GM19025 (cell line): ENCODE measurements at regions not wholly inside any gene's neighbourhood (a gene's known extent, or its start where the extent isn't known, plus 50 kb on each side); places are given as distances from the start of the nearest gene placed in this dataset.

Source experiments
- ATAC-seq: cut with Tn5 transposase; IDR thresholded peaks from one replicate; pipeline ENCODE4 v1.9.1; 2021; ENCODE audit warnings: mild to moderate bottlenecking, low read depth, moderate library complexity; ENCODE audit not compliant: unreplicated experiment

DNA sequence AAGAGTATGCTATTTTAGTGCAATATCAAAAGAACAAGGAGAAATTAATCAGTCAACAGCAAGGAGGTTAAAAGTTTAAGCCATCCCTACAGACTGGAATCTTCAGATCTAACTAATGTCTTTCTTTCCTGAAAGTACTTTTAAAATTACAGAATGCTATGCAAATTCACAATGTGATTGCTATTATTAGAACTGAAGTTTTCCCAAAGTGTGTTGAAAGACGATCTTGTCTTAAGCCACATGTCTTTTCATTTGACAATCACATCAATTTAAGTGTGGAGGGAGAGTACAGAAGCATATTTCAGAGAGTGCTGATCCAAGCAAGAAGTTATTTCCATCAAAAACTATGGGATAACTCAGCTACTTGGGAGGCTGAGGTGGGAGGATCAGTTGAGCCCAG, 64.7 kb upstream of the TNIP3 start:
- no peak for ATAC-seq

DNA sequence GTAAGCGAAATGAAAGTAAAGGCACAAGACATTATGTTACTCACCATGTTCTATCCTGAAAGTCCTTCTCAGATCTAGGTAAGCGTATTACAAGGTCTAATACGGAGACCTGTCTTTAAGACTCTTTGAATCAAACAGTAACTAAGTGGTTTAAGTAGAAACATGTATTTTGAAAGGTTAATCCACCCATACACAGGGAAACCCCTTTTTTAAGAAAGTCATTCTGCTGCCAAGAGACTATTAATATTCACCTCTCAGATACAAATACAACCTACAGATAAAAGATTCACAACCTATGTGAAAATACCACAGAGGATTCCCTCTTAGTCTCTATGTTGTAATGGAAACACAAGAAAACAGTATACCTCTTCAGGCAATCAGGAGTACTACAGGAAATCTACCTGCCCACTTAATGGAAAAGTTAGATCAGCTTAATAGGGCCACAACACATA, 63.2 kb upstream of the TNIP3 start:
- ATAC-seq = peak; percentile 81

DNA sequence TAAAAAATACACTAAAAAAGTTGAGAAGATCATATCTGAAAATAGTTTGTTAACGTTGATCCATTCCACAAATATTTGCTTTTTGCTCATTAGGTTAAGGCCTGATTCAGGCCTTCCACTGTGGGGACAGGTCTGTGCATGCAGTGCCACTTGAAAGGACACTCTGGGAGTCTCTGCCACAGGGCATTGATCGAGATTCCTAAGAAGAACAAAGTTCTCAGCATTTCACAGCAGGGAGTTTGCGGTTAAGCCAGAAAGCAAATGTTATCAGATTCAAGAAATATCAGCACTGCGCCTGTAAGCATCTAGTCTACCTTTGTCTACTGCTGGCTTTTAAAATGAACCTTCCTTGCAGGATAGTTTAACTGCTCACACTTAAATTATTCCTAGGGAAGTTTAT, 62.2 kb upstream of the TNIP3 start:
- ATAC-seq = no peak

DNA sequence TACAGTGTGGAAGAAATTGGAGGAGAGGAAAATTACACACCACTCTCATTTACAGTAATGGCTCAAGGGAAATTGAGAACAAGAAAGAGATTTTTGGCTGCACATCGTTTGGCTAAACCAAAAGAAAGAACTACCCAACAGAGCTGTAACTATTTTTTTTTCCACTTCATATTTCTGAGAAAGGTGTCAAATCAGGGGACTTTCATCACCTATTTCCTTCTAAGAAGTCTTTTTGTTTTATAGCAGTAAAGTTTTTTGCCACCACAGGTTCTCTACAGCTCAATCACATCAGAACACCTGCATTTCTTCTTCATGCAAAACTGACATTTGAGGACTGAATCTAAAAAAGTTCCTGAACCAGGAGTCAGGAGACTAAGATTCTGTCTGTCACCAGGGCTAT, 57.5 kb upstream of the TNIP3 start:
- ATAC-seq = no peak

GRCh38 chr4:121221201-121221600, 57.1 kb upstream of the TNIP3 start:
- no peak for ATAC-seq

DNA sequence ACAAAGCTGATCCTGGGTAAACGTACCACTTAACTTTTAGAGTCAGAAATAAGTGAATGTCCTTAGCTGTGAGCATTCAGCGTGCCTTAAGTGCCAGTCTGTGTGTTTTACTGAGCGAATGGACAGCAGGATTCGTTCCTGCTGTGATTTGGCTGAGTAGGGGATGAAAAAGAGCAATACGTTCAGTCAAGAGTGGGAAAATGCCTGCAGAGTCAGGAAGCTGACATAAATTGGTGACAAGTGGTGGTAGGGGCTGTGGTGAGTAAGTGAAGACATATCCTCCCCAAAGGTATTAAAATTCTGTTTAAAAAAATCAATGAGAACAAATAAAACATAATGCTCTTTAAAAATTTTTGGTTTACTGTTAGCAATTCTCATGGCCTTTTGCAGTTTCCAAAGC, 56.6 kb upstream of the TNIP3 start:
- ATAC-seq = no peak

DNA sequence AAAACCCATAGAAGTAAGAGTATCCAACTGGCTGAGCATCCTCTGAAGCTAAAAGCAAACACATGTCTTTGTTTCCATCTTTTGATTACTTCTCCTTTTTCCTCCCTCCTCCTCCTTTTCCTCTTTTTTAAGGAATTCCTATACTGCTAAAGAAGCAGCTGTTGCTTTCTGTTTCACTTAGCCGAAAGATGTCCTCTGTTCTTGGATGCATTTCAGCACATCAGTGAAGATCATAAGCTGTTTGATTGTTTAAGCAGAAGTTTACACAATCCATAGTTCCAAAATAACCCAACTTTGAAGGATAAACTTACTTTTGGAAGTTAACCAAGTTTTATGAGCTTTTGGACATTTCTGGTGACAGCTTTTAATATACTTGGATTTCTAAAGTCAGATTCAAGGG, 55.1 kb upstream of the TNIP3 start:
- ATAC-seq = no peak

DNA sequence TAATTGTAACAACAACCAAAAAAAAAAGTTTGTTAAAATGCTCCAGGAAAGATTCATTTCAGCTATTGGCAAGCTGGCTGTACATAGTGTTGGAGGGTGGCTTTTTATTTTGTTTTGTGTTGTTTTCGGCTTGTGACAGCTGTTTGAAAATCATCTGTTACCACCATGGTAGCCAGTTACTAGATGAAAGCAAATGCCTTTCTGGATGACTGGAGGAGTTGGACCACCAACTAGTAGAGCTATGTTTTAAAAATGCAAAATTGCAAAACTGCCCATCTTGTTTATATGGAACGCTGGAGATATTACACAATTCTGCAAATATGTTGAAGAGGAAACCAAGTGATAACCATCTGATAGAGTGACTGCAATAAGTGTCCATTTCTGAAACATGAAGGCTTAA, 53.2 kb upstream of the TNIP3 start:
- no peak for ATAC-seq

DNA sequence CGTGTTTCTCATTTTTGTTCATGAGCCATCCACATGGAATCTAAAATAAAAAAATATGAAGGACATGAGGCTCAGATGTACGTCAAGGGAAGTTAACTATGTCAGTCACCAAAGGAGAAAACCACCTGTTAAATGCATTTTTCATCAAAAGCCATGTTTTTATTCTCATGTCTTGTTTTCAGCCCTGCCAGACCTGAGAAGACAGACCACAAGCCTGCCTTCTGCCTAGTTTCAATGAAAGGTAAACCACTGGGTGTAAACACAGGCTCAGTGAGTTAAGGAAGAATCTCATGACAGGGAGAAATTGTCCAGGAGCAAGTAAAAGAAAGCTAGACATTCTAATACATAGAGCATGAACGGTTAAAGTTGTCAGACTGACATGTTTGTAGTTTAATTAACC, 52.3 kb upstream of the TNIP3 start:
- ATAC-seq = no peak

DNA sequence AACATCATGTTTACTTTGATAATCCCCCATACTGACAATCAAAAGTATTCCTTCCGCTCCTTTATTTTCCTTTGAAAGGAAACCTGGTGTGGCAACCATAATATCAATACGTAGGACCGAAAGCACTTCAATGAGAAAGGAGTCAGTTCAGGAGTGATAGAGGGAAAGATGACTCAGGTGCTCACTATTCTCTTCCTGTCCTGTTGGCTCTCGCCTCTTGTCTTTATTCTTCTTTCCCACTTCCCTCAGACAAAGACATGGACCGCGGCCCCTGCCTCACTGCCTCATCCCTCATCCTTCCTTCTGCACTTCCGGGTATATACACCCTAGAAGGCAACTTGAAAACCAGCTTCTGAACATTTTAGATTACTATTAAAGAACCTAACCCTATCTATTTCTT, 49.8 kb upstream of the TNIP3 start:
- no peak for ATAC-seq
